Esophagus squamous epithelium (tissue), 4 donors: ENCODE measurements at regions not wholly inside any gene's neighbourhood (a gene's known extent, or its start where the extent isn't known, plus 50 kb on each side); places are given as distances from the start of the nearest gene placed in this dataset.

Experiments used
- POLR2A ChIP-seq, 4 donors: fragments of 450-650 bp; IDR thresholded peaks; one replicate each; pipeline ENCODE4 v1.6.1; 2017; ENCODE audit warnings: antibody characterized with exemption in 4 of 4, mild to moderate bottlenecking in 4 of 4, moderate library complexity in 3 of 4
- TF ChIP-seq, protein P1 (sequence below), 6 experiments: fragments of 450-650 bp in 4 of 6; fragments of 200-600 bp in 2 of 6; sonication (generic) in 2 of 6; IDR thresholded peaks; one replicate each; pipeline ENCODE4 v1.5.1; 2016 to 2019; ENCODE audit warnings: antibody characterized with exemption in 6 of 6, mild to moderate bottlenecking in 4 of 6, moderate library complexity in 4 of 6

DNA sequence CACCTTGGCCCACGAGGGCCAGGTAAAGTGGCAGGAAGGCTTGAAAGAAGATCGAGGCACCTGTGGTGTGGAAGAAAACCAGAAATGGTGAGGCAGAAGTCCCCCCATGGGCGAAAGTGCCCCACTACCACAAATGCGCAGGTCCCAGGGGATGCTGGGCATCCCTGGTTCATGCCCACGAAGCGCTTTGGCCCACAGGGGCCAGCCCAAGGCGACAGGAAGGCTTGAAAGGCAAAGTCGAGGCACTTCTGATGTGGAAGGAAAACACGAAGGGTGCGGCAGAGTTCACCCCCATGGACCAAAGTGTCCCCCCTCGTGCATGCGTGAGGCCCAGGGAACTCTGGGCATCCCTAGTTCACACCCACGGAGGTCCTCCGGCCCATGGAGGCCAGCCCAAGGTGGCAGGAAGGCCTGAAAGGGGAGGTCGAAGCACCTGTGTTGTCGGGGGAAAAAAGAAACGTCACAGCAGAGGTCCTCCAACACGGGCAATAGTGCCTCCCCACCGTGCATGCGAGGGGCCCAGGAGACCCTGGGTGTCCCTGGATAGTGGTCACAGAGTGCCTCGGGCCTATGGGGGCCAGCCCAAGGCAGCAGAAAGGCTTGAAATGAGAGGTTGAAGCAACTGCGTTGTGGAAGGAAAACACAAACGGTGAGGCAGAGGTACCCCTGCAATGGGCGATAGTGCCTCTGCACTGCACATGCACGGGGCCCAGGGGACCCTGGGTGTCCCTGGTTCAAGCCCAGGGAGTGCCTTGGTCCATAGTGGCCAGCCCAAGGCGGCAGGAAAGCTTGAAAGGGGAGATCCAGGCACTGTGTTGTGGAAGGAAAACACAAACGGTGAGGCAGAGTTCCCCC, 373.9 kb downstream of the ALG10 start:
- no peak for TF ChIP-seq POLR2A (IDR thresholded peaks at IDR 0.05)
- TF ChIP-seq, protein P1, sequence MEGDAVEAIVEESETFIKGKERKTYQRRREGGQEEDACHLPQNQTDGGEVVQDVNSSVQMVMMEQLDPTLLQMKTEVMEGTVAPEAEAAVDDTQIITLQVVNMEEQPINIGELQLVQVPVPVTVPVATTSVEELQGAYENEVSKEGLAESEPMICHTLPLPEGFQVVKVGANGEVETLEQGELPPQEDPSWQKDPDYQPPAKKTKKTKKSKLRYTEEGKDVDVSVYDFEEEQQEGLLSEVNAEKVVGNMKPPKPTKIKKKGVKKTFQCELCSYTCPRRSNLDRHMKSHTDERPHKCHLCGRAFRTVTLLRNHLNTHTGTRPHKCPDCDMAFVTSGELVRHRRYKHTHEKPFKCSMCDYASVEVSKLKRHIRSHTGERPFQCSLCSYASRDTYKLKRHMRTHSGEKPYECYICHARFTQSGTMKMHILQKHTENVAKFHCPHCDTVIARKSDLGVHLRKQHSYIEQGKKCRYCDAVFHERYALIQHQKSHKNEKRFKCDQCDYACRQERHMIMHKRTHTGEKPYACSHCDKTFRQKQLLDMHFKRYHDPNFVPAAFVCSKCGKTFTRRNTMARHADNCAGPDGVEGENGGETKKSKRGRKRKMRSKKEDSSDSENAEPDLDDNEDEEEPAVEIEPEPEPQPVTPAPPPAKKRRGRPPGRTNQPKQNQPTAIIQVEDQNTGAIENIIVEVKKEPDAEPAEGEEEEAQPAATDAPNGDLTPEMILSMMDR (IDR thresholded peaks at IDR 0.05): no peak
